ENCODE measurements at regions not wholly inside any gene's neighbourhood (a gene's known extent, or its start where the extent isn't known, plus 50 kb on each side); places are given as distances from the start of the nearest gene placed in this dataset.
"Not testable (repeated sequence)": the region's sequence is repeated elsewhere in the genome, so short reads cannot be mapped to it uniquely, and the experiment has no call there.

DNA sequence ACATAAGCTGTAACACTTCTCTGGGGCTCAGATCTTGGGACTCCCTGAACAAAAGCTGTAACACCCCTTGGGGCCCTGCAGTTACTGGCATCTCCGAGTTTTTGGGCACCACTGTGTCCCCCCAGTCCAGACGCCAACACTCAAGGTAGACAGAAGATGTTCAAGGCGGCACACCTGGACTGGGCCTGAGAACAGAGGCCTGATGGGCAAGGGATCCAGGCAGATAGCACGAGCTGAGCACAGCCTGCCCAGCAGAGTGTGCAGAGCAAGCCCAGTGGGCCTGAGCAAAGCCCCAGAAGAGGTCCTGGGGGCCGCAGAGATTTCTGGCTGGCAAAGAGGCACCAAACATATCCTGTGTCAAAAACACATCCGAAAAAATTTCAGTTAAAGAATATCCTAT lies 1163.3 kb upstream of the PRR20A start:
- DNase-seq (ENCODE audit: low spot score): no peak

- DNase-seq (ENCODE audit: low spot score): no peak
These were observed 1159.3 kb upstream of the PRR20A start for GRCh38 chr13:55981381-55981780.

GRCh38 chr13:55984026-55984425 lies 1156.7 kb upstream of the PRR20A start:
- not testable (repeated sequence) for DNase-seq (ENCODE audit: low spot score)

- DNase-seq (ENCODE audit: low spot score): no peak
These were observed 1150.1 kb upstream of the PRR20A start for GRCh38 chr13:55990631-55991030.

DNA sequence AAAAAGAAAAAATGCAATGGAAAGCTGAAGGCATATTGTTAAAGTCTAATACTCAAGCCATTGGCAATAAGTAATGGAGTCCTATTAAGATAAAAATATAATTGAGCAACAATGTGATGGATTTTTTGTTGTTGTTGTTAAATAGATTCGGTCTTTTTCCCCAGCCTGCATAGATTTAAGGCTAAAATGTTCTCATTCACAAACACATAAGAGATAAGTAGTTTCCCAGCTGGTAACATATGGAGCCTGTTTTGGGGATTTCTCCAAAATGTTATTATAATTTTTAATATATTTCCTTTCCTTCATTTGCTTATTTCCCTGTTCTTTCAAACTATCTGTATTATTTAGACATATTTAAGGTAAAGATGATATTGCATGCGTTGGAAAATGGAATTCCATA lies 1149.1 kb upstream of the PRR20A start:
- DNase-seq (ENCODE audit: low spot score): no peak

- DNase-seq (ENCODE audit: low spot score): no peak
These were observed 1148.6 kb upstream of the PRR20A start for GRCh38 chr13:55992145-55992544.

DNA sequence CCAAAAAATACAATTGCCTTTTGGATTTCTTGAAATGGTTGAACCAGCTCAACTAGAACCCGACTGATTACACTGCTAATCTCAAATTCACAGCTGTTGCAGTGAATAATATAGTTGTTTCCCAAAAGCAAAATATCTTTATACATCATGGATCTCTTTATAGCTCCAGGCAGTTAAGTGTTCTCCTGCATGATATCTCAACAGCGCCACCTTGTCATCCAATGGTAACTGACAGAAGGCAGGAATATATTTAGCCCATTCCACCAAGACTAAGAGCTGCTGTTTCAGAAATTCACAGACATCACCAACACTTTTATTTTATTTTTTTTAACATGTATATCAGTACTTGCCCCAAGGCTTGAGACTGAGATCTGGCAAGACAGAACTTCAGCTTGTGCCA lies 1141.0 kb upstream of the PRR20A start:
- DNase-seq (ENCODE audit: low spot score): no peak

GRCh38 chr13:56009418-56009817 lies 1131.3 kb upstream of the PRR20A start:
- no peak for DNase-seq (ENCODE audit: low spot score)

DNA sequence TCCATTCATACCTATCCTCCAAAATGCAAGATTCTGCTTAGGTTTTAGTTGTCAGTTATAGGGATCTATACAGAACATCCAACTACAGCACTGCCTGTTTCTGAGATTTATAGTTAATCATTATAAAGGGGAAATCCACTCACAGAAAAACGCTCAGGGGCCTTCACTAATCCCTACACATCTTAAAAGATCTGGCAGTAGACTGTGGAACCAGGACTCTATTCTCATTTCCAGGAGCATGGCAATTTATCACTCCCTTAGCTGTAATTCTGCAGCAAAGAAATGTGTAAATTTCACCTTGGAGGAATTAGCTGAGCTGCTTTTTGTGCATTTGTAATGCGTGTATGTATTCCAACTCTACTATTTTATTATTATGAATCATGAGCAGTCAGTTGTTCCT lies 1128.1 kb upstream of the PRR20A start:
- DNase-seq (ENCODE audit: low spot score): no peak

GRCh38 chr13:56015919-56016318 lies 1124.8 kb upstream of the PRR20A start:
- DNase-seq (ENCODE audit: low spot score): peak; percentile 9

DNA sequence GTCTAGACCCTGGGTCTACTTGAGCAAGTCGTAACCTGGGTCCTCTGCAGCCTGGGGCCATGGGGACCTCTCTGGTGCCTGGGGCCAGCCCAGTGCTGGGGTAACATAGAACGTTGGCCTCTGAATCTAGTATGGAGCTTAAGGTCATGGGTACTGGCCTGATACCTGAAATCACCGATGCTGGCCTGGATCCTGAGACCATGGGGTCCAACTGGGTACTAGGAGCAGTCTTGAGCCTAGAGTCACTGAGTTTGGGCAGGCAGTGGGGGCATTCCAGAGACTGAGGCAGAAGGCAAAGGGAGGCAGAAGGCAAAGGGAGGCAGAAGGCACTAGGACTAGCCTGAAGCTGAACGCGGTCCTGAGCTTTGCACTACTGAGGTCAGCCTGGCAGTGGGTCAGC lies 1121.1 kb upstream of the PRR20A start:
- no peak for DNase-seq (ENCODE audit: low spot score)

DNA sequence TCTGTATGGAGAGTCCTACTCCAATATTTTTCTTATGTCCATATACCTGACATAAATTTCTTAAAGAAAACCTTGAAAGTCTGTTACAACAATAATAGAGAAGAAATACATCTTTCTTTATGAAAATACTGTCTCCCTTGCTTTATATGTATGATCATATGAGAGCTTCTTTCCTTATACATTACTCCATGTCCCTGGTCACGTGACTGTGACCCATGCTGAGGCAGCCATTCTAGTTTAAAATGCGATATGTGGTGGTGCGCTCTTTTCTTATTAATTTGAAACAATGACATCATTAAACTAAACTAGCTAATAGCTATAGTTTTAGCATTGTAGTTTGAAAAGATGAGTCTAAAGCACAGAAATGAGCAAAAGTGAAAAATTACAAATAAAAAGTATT lies 1120.3 kb upstream of the PRR20A start:
- DNase-seq (ENCODE audit: low spot score): no peak

DNA sequence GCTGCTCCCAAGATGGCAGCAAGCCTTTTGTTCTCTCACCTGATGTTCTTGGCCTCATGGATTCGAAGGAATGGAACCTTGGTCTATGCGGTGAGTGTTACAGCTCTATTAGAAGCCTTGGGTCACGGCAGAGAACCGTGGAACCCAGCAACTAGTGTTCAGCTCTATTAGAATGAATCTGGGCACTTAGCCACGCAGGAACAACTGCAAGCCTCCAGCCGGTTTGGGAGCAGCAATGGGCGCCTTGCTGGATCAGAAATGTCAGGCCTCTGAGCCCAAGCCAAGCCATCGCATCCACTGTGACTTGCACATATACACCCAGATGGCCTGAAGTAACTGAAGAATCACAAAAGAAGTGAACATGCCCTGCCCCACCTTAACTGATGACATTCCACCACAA lies 1100.7 kb upstream of the PRR20A start:
- DNase-seq (ENCODE audit: low spot score): no peak

GRCh38 chr13:56066321-56066720 lies 1074.4 kb upstream of the PRR20A start:
- DNase-seq (ENCODE audit: low spot score): peak; percentile 2

DNA sequence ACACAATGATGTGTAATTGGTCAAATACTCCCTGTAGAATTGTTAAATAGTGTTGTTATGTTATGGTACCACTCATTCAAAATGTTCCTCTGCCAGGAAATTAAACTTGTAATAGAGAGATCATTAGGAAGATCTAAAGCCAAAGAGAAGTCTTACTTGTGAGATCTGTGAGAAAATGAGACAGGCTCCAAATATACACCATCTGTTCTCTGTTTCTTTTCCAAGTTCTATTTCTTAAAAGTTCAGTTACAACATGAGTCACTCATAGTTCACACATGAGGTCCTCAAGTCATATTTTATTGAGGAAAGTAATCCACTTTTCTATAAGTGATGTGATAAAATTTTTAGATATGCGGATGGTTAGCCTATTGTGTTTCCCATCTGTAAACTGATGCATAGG lies 1038.1 kb upstream of the PRR20A start:
- no peak for DNase-seq (ENCODE audit: low spot score)

GRCh38 chr13:56110751-56111150 lies 1030.0 kb upstream of the PRR20A start:
- DNase-seq (ENCODE audit: low spot score): no peak

DNA sequence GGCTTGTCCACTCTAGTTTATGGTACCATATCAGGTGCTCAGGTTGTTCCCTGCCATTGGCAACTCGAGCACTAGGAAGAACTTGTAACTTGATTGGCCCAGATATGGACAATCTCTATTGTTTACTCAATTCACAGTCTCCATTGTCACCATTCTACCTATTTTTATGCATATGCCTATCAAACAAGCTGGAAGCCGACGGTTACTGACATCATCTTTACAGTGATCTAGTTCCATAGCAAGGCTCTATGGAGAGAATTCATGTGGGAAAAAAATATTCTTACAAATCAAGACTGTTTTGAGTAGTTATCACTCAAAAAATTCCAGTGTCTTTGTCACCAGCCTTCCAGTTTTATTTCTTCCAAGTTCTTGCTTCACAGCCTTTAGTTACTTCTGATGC lies 1006.2 kb upstream of the PRR20A start:
- no peak for DNase-seq (ENCODE audit: low spot score)

DNA sequence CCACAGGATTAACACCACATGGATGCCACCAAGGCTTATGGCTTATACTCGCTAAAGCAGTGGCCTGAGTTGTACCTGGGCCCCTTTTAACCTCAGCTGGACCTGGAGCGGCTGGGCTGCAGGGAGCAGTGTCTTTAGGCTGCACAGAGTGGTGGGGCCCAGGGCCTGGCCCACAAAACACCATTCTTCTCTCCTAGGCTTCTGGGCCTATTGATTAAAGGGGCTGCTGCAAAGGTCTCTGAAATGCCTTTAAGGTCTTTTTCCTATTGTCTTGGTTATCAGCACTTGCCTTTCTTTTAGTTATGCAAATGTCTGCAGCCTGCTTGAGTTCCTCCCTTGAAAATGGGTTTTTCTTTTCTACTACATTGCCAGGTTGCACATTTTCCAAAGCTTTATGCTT lies 973.9 kb upstream of the PRR20A start:
- DNase-seq (ENCODE audit: low spot score): no peak

DNA sequence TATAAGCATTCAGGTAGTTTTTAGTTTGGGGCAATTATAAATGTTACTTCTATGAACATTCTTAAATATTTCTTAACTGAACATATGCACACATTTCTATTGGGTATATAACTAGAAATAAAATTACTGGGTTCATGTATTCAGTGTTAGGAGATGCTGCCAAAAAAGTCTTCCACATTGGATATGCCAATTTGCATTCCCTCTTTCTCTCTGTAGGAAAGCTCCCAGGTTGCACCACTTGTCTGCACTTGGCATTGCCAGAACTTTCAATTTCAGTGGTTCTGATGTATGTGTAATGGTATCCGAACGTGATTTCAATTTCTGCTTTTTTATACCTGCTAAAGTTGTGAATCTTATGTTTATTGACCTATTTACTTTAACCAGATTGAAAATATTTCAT lies 972.1 kb upstream of the PRR20A start:
- no peak for DNase-seq (ENCODE audit: low spot score)

DNA sequence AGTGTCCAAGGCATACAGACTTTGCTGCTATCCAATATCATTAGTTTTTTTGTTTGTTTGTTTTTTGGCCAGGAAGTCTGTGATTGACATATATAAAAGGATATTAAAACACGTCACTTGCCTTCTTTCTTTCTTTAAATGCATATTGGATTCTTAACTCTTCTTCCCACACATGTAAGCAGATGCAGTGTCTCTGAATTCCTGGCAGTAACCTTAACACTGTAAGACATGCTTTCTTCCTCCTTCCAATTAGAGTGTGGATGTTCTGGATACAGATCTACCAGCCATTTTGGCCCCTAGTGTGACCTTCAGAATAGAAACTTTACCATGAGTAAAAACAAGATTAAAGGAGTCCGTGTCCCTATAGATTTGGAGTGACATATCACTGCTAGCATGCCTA lies 967.4 kb upstream of the PRR20A start:
- no peak for DNase-seq (ENCODE audit: low spot score)

GRCh38 chr13:56182598-56182997 lies 958.1 kb upstream of the PRR20A start:
- DNase-seq (ENCODE audit: low spot score): no peak

DNA sequence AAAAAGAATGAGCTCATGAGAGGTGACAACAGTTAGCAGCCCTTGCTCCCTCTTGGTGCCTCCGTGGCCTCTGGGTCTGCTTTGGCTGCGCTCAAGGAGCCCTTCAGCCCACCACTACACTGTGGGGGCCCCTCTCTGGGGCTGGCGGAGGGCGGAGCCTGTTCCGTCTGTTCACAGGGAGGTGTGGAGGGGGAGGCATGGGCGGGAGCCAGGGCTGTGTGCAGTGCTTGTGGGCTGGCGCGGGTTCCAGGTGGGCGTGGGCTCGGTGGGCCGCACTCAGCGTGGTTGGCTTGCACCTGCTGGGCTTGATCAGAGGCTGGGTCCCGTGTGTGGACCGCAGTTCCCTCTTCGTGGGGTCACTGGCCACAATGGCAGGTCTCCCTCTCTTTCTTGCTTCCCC lies 953.4 kb upstream of the PRR20A start:
- no peak for DNase-seq (ENCODE audit: low spot score)

DNA sequence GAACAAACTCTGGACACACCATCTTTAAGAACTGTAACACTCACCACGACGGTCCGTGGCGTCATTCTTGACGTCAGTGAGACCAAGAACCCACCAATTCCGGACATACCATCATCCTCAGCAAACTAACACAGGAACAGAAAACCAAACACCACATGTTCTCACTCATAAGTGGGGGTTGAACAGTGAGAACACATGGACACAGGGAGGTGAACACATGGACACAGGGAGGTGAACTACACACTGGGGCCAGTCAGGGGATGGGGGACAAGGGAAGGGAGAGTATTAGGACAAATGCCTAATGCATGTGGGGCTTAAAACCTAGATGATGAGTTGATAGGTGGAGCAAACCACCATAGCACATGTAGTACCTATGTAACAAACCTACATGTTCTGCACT lies 952.1 kb upstream of the PRR20A start:
- DNase-seq (ENCODE audit: low spot score): not testable (repeated sequence)

- DNase-seq (ENCODE audit: low spot score): no peak
These were observed 951.3 kb upstream of the PRR20A start for GRCh38 chr13:56189439-56189838.

DNA sequence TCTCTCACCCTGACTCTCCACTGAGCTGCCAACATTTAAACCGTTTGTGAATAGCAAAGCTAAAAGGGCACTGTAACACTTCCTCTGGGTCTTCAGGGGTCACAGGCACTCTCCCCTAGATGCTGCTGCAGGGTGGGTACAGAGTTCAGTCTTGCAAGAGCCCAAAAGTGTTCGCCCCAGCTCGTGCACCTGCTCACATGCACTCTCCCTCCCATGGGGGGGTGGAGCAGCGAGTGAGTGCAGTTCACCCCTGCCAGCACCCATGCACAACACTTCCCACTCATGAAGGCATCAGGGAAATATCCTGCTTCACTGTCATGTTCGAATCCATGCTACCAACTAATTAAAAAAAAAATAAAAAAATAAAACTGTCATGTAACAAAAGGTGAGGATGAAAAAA lies 950.7 kb upstream of the PRR20A start:
- no peak for DNase-seq (ENCODE audit: low spot score)
